Gastrocnemius medialis (tissue), 4 donors: ENCODE measurements at regions not wholly inside any gene's neighbourhood (a gene's known extent, or its start where the extent isn't known, plus 50 kb on each side); places are given as distances from the start of the nearest gene placed in this dataset.

ENCODE experiments used
- ATAC-seq, 2 donors: fragments of 150-250 bp; one replicate each; pipeline ENCODE4 v1.9.1; 2016
- DNase-seq, 2 donors: peaks; one replicate each; pipeline ENCODE4 v3.0.0-alpha.2; 2019
- H3K27ac ChIP-seq, 4 donors: fragments of 200-600 bp; sonication (generic); 1 replicate in 1 of 4; 2 replicates in 3 of 4; pipeline ENCODE4 v1.5.1; 2016 to 2018; ENCODE audit warnings: mild to moderate bottlenecking in 2 of 4, moderate library complexity in 1 of 4
- H3K27me3 ChIP-seq, 3 donors: fragments of 200-600 bp; sonication (generic) in 2 of 3; 1 replicate in 1 of 3; 2 replicates in 2 of 3; pipeline versions ENCODE4 v1.5.1 to v1.6.0; 2016 to 2019; ENCODE audit warnings: mild to moderate bottlenecking in 1 of 3, moderate library complexity in 1 of 3
- H3K36me3 ChIP-seq, 2 donors: fragments of 200-600 bp; sonication (generic) in 1 of 2; one replicate each; pipeline ENCODE4 v1.5.1; 2017 to 2018
- H3K4me1 ChIP-seq, 2 donors: fragments of 200-600 bp; sonication (generic) in 1 of 2; one replicate each; pipeline ENCODE4 v1.5.1; 2016 to 2017; ENCODE audit warnings: mild to moderate bottlenecking in 2 of 2
- H3K4me3 ChIP-seq, 4 donors: fragments of 200-600 bp; sonication (generic) in 3 of 4; 1 replicate in 1 of 4; 2 replicates in 3 of 4; pipeline ENCODE4 v1.5.1; 2016 to 2019; ENCODE audit warnings: mild to moderate bottlenecking in 2 of 4
- H3K9me3 ChIP-seq, 3 donors: fragments of 200-600 bp; sonication (generic) in 2 of 3; 1 replicate in 1 of 3; 2 replicates in 2 of 3; pipeline ENCODE4 v1.5.1; 2016 to 2019
- CTCF ChIP-seq, 5 experiments: fragments of 450-650 bp in 3 of 5; fragments of 200-600 bp in 2 of 5; sonication (generic) in 2 of 5; IDR thresholded peaks in 4 of 5; conservative IDR thresholded peaks in 1 of 5; 1 replicate in 4 of 5; 2 replicates in 1 of 5; pipeline ENCODE4 v1.5.1; 2016 to 2019; ENCODE audit warnings: antibody characterized with exemption in 5 of 5, mild to moderate bottlenecking in 3 of 5, moderate library complexity in 3 of 5
- POLR2A ChIP-seq, 2 donors: fragments of 450-650 bp; IDR thresholded peaks; one replicate each; pipeline ENCODE4 v1.6.1; 2017; ENCODE audit warnings: antibody characterized with exemption in 2 of 2, mild to moderate bottlenecking in 2 of 2, moderate library complexity in 2 of 2
- in situ Hi-C, 4 donors: fragments of 200-750 bp; cut with MboI; loops; one replicate each; pipeline versions ENCODE4 v1.15.0 to v1.8.0; 2017; ENCODE audit warnings: low sequenced_read_pairs in 4 of 4
- intact Hi-C: fragments of 100-400 bp; cut with DNase I; formaldehyde crosslinking; loops from one replicate; pipeline ENCODE4 v1.15.1; 2023; ENCODE audit warnings: low total_unique reads

GRCh38 chr1:238673561-238673960, 712.8 kb upstream of the CHRM3 start:
- no peak for ATAC-seq
- Histone ChIP-seq H3K4me1 (no peaks in the 10 kb centered on the region), H3K4me3 (no peak overlapping the region), H3K27ac (no peak overlapping the region), H3K36me3 (no peaks in the 10 kb centered on the region), H3K9me3 (no peaks in the 10 kb centered on the region), H3K27me3 (no peaks in the 10 kb centered on the region)
- no peak for TF ChIP-seq POLR2A (IDR thresholded peaks at IDR 0.05)
- TF ChIP-seq CTCF (IDR thresholded peaks at IDR 0.05 in 4 of 5, conservative IDR thresholded peaks at IDR 0.05 in 1 of 5) = no peak
- intact Hi-C loops = no loop called here
- in situ Hi-C loops = no loop called here
- DNase-seq = no peak

DNA sequence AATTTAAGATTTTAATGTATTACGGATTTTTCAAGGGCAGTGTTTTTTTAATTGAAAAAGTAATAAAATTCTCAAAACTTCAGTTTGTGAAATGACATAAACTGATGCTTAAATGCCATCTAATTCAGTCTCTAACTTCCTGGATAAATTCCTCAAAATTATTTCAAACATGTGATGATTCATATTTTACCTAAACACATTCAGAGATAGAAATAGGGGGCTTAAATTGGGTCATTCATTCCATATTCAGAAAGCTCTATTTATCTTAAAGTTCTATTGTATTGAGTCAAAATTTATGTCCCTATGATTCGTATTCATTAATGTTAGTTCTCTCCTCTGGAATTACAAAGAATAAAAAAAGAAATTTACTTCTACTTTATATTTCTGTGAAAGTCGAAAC, 713.6 kb upstream of the CHRM3 start:
- intact Hi-C loops = no loop called here
- in situ Hi-C loops = no loop called here
- no peak for TF ChIP-seq CTCF (IDR thresholded peaks at IDR 0.05 in 4 of 5, conservative IDR thresholded peaks at IDR 0.05 in 1 of 5)
- TF ChIP-seq POLR2A (IDR thresholded peaks at IDR 0.05) = no peak
- ATAC-seq = no peak
- Histone ChIP-seq H3K36me3 (no peaks in the 10 kb centered on the region), H3K4me3 (no peak overlapping the region), H3K27ac (no peak overlapping the region), H3K4me1 (no peaks in the 10 kb centered on the region), H3K9me3 (no peaks in the 10 kb centered on the region), H3K27me3 (no peaks in the 10 kb centered on the region)
- DNase-seq = no peak

GRCh38 chr1:238672262-238672661, 714.1 kb upstream of the CHRM3 start:
- no peaks in the 10 kb centered on the region for H3K36me3 ChIP-seq
- no peak for ATAC-seq
- H3K27me3 ChIP-seq = no peaks in the 10 kb centered on the region
- no peaks in the 10 kb centered on the region for H3K9me3 ChIP-seq
- H3K4me3 ChIP-seq = no peak overlapping the region
- DNase-seq = no peak
- intact Hi-C loops = no loop called here
- H3K4me1 ChIP-seq = no peaks in the 10 kb centered on the region
- H3K27ac ChIP-seq = no peak overlapping the region
- TF ChIP-seq CTCF (IDR thresholded peaks at IDR 0.05 in 4 of 5, conservative IDR thresholded peaks at IDR 0.05 in 1 of 5) = no peak
- TF ChIP-seq POLR2A (IDR thresholded peaks at IDR 0.05) = no peak
- in situ Hi-C loops = no loop called here

- H3K4me1 ChIP-seq = no peaks in the 10 kb centered on the region
- DNase-seq (no peak), ATAC-seq (no peak)
- H3K36me3 ChIP-seq = no peaks in the 10 kb centered on the region
- TF ChIP-seq CTCF (IDR thresholded peaks at IDR 0.05 in 4 of 5, conservative IDR thresholded peaks at IDR 0.05 in 1 of 5) = no peak
- TF ChIP-seq POLR2A (IDR thresholded peaks at IDR 0.05) = no peak
- no peak overlapping the region for H3K4me3 ChIP-seq
- intact Hi-C loops = no loop called here
- H3K27ac ChIP-seq = no peak overlapping the region
- H3K9me3 ChIP-seq = no peaks in the 10 kb centered on the region
- in situ Hi-C loops = no loop called here
- no peaks in the 10 kb centered on the region for H3K27me3 ChIP-seq
Observed at GRCh38 chr1:238664139-238664538, 722.2 kb upstream of the CHRM3 start.

DNA sequence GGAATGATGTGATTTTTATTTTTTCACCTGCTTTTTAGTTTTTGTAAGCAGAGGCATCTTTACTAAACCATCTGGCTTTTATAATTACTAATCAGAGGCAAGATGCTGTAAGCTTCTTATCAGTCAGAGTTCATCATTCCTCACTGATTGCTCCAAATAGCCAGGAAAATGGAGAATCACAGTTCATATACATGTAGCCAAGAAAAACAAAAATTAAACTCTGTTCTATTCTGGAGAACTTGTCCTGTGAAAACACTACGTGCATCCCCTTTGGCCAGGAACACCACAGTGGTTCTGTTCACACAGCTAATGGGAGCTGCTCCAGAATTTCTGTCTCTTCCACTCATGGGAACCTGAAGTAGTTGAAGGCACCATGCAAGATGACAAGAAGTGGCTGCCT, 725.5 kb upstream of the CHRM3 start:
- no peaks in the 10 kb centered on the region for H3K36me3 ChIP-seq
- DNase-seq (no peak), ATAC-seq (no peak)
- in situ Hi-C loops (no loop called here), intact Hi-C loops (no loop called here)
- no peak overlapping the region for H3K27ac ChIP-seq
- H3K27me3 ChIP-seq = no peaks in the 10 kb centered on the region
- TF ChIP-seq POLR2A (IDR thresholded peaks at IDR 0.05) (no peak), CTCF (IDR thresholded peaks at IDR 0.05 in 4 of 5, conservative IDR thresholded peaks at IDR 0.05 in 1 of 5) (no peak)
- no peak overlapping the region for H3K4me3 ChIP-seq
- H3K4me1 ChIP-seq = no peaks in the 10 kb centered on the region
- H3K9me3 ChIP-seq = no peaks in the 10 kb centered on the region
